ENCODE measurements at regions not wholly inside any gene's neighbourhood (a gene's known extent, or its start where the extent isn't known, plus 50 kb on each side); places are given as distances from the start of the nearest gene placed in this dataset.

DNA sequence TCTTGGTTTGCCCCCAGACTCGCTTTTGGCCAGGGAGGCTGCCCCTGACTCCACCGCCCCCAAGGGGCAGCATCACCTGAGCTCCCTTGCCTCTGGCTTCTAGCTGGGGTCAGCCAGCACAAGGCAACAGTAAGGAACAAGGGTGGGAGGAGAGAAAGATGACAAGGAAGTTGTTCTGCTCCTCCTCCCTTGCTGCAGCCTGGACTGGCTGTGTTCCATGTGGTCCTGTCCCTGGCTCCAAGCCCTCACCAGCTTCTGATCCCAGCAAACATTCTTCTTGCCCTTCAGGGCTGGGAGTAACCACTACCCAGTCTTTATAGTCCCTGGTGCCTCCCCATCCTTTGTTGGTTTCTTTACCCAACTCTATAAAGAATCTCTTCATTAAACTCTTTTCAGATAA, 100.3 kb upstream of the SPIN1 start:
- no peaks in the 10 kb centered on the region for H3K27me3 ChIP-seq (ENCODE audit: control insufficient read depth, insufficient read depth, low read length)
- H3K4me3 ChIP-seq (ENCODE audit: low read depth, low read length): no peak overlapping the region
- no peak for DNase-seq (ENCODE audit: low read depth, low spot score)
- ChIA-PET CTCF (interaction anchor here (0.7 kb wide), 1 partner anchor 475 kb away, joined by 13 read pairs; no protein-coding TSS in a partner anchor), POLR2A (interaction anchor here (0.7 kb wide), 1 partner anchor 454 kb away, joined by 4 read pairs; no protein-coding TSS in a partner anchor)
- H3K9me3 ChIP-seq (ENCODE audit: control insufficient read depth, insufficient read depth, low read length): no peaks in the 10 kb centered on the region; the same call in 1 of the 2 replicates
- no peak overlapping the region for H3K27ac ChIP-seq (ENCODE audit: low read depth, low read length)
- TF ChIP-seq, protein P1, sequence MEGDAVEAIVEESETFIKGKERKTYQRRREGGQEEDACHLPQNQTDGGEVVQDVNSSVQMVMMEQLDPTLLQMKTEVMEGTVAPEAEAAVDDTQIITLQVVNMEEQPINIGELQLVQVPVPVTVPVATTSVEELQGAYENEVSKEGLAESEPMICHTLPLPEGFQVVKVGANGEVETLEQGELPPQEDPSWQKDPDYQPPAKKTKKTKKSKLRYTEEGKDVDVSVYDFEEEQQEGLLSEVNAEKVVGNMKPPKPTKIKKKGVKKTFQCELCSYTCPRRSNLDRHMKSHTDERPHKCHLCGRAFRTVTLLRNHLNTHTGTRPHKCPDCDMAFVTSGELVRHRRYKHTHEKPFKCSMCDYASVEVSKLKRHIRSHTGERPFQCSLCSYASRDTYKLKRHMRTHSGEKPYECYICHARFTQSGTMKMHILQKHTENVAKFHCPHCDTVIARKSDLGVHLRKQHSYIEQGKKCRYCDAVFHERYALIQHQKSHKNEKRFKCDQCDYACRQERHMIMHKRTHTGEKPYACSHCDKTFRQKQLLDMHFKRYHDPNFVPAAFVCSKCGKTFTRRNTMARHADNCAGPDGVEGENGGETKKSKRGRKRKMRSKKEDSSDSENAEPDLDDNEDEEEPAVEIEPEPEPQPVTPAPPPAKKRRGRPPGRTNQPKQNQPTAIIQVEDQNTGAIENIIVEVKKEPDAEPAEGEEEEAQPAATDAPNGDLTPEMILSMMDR (IDR thresholded peaks at IDR 0.05; ENCODE audit: low read depth, low read length): no peak

DNA sequence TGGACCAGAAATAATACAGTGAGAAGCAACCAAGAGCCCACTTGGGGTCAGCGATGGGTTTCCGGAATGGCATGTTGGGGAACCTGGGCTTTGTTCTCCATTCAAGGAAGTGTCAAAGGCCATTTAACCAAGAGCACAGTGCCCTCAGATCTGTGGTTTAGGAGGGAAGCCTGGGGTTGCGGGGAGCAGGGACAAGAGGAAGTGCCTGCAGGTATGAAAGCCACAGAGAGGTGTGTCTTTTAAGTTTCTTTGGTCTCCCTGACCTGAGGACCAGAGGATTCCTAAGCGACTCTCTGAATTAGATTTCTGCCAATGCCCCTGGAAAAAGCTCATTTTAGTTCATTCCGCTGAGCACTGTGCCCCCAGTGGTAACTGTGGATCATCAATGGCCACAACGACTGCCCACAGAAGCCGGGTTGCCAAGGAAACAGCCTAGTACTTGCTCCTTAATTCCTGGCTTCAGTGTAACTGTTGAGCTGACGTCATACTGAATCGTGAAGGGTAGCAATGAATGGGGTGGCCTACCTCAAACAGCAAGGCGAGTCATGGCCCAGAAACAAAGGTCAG, 107.3 kb upstream of the SPIN1 start:
- H3K27ac ChIP-seq (ENCODE audit: low read depth, low read length): no peak overlapping the region

GRCh38 chr9:88278036-88278435, 110.2 kb upstream of the SPIN1 start:
- TF ChIP-seq, protein P1 (IDR thresholded peaks at IDR 0.05; ENCODE audit: low read depth, low read length): no peak
- Histone ChIP-seq H3K4me3 (ENCODE audit: low read depth, low read length) (no peak overlapping the region), H3K27me3 (ENCODE audit: control insufficient read depth, insufficient read depth, low read length) (no peaks in the 10 kb centered on the region), H3K9me3 (ENCODE audit: control insufficient read depth, insufficient read depth, low read length) (no peaks in the 10 kb centered on the region), H3K27ac (ENCODE audit: low read depth, low read length) (no peak overlapping the region)
- DNase-seq (ENCODE audit: low read depth, low spot score): no peak
- POLR2A ChIA-PET: no interaction called here
- CTCF ChIA-PET: no interaction called here

More for the DNA sequence above, 107.3 kb upstream of the SPIN1 start:
- DNase-seq (ENCODE audit: low read depth, low spot score): no peak
- TF ChIP-seq, protein P1 (IDR thresholded peaks at IDR 0.05; ENCODE audit: low read depth, low read length): no peak
- H3K27me3 ChIP-seq (ENCODE audit: control insufficient read depth, insufficient read depth, low read length): no peaks in the 10 kb centered on the region
- H3K9me3 ChIP-seq (ENCODE audit: control insufficient read depth, insufficient read depth, low read length): no peaks in the 10 kb centered on the region; the same call in 1 of the 2 replicates
- H3K4me3 ChIP-seq (ENCODE audit: low read depth, low read length): no peak overlapping the region
- ChIA-PET CTCF (no interaction called here), POLR2A (interaction anchor here (0.6 kb wide), 1 partner anchor 9 kb away, joined by 5 read pairs; no protein-coding TSS in a partner anchor)

GRCh38 chr9:88274078-88274477, 114.2 kb upstream of the SPIN1 start:
- no peak overlapping the region for H3K27ac ChIP-seq (ENCODE audit: low read depth, low read length)
- ChIA-PET POLR2A (interaction anchor here (0.7 kb wide), 1 partner anchor 286 kb away, joined by 3 read pairs; no protein-coding TSS in a partner anchor), CTCF (interaction anchor here (0.6 kb wide), 1 partner anchor 263 kb away, joined by 3 read pairs; no protein-coding TSS in a partner anchor)
- no peaks in the 10 kb centered on the region for H3K27me3 ChIP-seq (ENCODE audit: control insufficient read depth, insufficient read depth, low read length)
- DNase-seq (ENCODE audit: low read depth, low spot score): no peak
- TF ChIP-seq, protein P1 (IDR thresholded peaks at IDR 0.05; ENCODE audit: low read depth, low read length): no peak
- no peaks in the 10 kb centered on the region for H3K9me3 ChIP-seq (ENCODE audit: control insufficient read depth, insufficient read depth, low read length)
- H3K4me3 ChIP-seq (ENCODE audit: low read depth, low read length): no peak overlapping the region

DNA sequence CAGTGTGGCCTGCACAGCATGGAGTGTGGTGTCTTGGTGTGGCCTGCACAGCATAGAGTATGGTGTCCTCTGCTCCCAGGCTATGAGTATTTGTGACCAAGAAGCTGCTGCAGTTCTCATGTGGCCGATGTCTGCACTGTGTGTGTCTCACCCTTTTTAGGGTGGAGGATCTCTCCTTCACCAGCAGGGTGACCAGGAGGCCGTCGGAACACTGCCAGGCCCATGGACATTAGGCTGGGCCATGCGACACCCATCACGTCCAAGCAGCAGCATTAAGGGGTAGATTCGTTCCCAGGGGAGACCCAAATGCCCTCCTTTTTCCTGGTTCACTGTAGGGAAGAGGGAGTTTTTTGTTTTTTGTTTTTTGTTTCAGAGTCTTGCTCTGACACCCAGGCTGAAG, 115.3 kb upstream of the SPIN1 start:
- no peak for DNase-seq (ENCODE audit: low read depth, low spot score)
- TF ChIP-seq, protein P1 (IDR thresholded peaks at IDR 0.05; ENCODE audit: low read depth, low read length): no peak
- no peaks in the 10 kb centered on the region for H3K27me3 ChIP-seq (ENCODE audit: control insufficient read depth, insufficient read depth, low read length)
- POLR2A ChIA-PET: no interaction called here
- H3K9me3 ChIP-seq (ENCODE audit: control insufficient read depth, insufficient read depth, low read length): no peaks in the 10 kb centered on the region
- CTCF ChIA-PET: no interaction called here
- H3K4me3 ChIP-seq (ENCODE audit: low read depth, low read length): no peak overlapping the region
- H3K27ac ChIP-seq (ENCODE audit: low read depth, low read length): no peak overlapping the region
